ENCODE measurements at regions not wholly inside any gene's neighbourhood (a gene's known extent, or its start where the extent isn't known, plus 50 kb on each side); places are given as distances from the start of the nearest gene placed in this dataset.

DNA sequence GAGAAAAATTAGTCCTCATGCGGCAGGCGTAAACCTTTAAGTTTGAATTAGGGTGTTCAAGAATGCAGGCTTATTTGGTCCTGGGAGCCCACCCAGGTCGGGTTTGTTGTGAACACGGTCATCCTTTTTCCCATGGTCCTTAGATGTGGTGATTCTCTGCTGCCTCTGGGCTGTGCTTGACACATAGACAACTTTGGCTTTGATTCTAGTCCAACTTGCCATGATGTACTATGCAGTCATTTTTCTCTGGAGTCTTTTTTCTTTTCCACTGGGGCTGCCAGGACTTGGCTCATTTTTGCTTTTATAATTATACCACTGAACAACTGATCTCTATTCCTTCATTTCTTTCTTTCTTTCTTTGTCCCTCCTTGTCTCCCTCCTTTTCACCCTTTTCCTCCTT, 218.6 kb downstream of the SREK1 start:
- Histone ChIP-seq H3K9me3 (no peaks in the 10 kb centered on the region), H3K27me3 (no peaks in the 10 kb centered on the region)
- intact Hi-C loops (cut with DNase I; ENCODE audit: low total_unique reads): no loop called here

DNA sequence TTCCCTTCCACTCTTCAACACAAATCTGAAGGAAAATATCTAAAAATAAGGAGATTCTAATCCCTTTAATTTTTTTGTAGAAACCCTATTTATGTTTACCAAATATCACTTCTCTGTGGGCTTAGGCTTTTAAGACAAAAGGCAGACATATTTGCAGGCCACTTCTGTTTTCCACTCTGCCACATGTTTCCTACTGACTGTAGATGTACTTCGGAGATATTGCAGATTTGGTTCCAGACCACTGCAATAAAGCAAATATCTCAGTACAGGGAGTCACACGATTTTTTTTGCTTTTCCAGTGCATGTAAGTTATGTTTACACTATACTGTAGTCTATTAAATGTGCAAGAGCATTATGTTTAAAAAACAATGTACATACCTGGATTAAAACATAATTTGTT, 219.0 kb downstream of the SREK1 start:
- Histone ChIP-seq H3K9me3 (no peaks in the 10 kb centered on the region), H3K27me3 (no peaks in the 10 kb centered on the region), H3K4me1 (peaks cover 0 to 5% of the 10 kb centered on the region in 2 donors), H3K36me3 (no peaks in the 10 kb centered on the region), H3K4me3 (no peak overlapping the region), H3K27ac (no peak overlapping the region)
- intact Hi-C loops (cut with DNase I; ENCODE audit: low total_unique reads): no loop called here
- TF ChIP-seq, protein P1, sequence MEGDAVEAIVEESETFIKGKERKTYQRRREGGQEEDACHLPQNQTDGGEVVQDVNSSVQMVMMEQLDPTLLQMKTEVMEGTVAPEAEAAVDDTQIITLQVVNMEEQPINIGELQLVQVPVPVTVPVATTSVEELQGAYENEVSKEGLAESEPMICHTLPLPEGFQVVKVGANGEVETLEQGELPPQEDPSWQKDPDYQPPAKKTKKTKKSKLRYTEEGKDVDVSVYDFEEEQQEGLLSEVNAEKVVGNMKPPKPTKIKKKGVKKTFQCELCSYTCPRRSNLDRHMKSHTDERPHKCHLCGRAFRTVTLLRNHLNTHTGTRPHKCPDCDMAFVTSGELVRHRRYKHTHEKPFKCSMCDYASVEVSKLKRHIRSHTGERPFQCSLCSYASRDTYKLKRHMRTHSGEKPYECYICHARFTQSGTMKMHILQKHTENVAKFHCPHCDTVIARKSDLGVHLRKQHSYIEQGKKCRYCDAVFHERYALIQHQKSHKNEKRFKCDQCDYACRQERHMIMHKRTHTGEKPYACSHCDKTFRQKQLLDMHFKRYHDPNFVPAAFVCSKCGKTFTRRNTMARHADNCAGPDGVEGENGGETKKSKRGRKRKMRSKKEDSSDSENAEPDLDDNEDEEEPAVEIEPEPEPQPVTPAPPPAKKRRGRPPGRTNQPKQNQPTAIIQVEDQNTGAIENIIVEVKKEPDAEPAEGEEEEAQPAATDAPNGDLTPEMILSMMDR (IDR thresholded peaks at IDR 0.05): no peak
- no peak for TF ChIP-seq POLR2A (IDR thresholded peaks at IDR 0.05)
- no peak for DNase-seq

More for the DNA sequence above, 218.6 kb downstream of the SREK1 start:
- no peaks in the 10 kb centered on the region for H3K36me3 ChIP-seq
- H3K4me1 ChIP-seq: peaks cover 0 to 5% of the 10 kb centered on the region in 2 donors
- H3K4me3 ChIP-seq: no peak overlapping the region
- no peak overlapping the region for H3K27ac ChIP-seq
- DNase-seq: no peak
- TF ChIP-seq, protein P1 (IDR thresholded peaks at IDR 0.05): no peak
- TF ChIP-seq POLR2A (IDR thresholded peaks at IDR 0.05): no peak

DNA sequence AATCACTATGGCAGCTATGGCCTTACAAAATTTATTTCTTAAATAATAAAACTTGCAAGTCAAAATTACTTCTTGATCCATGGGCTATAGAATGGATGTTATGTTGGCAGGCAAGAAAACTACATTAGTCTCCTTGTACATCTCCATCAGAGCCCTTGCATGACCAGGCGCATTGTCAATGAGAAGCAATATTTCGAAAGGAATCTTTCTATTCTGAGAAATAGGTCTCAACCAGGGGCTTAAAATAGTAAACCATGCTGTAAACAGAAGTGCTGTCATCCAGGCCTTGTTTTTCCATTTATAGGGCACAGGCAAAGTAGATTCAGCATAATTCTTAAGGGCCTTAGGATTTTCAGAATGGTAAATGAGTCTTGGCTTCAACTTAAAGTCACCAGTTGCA, 220.1 kb downstream of the SREK1 start:
- intact Hi-C loops (cut with DNase I; ENCODE audit: low total_unique reads): no loop called here
- DNase-seq: no peak
- TF ChIP-seq, protein P1 (IDR thresholded peaks at IDR 0.05): no peak

DNA sequence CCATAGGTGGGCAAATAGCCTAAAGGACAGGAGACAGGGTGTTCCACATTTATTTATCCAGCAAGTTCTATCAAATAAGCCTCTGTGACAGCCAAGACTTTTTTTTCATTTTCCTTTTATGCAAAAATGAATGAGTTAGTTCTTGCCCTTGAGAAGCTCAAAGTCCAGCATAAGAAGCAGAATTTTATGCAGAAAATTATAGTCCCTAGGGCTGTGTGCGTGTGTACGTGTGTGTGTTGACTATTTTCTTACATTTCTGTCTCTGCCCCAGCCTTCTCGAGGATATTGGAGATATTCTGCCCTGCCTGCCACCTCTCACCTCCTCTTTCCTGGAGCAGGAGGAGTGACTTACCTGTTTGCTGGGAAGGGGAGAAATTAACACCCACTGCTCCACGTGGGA, 221.9 kb downstream of the SREK1 start:
- intact Hi-C loops (cut with DNase I; ENCODE audit: low total_unique reads): no loop called here
- TF ChIP-seq, protein P1 (IDR thresholded peaks at IDR 0.05): no peak
- no peak for TF ChIP-seq POLR2A (IDR thresholded peaks at IDR 0.05)
- H3K4me3 ChIP-seq: no peak overlapping the region

More for the DNA sequence above, 220.1 kb downstream of the SREK1 start:
- Histone ChIP-seq H3K27ac (no peak overlapping the region), H3K9me3 (no peaks in the 10 kb centered on the region), H3K36me3 (no peaks in the 10 kb centered on the region), H3K4me1 (peaks cover 0 to 5% of the 10 kb centered on the region in 2 donors), H3K27me3 (no peaks in the 10 kb centered on the region), H3K4me3 (no peak overlapping the region)

DNA sequence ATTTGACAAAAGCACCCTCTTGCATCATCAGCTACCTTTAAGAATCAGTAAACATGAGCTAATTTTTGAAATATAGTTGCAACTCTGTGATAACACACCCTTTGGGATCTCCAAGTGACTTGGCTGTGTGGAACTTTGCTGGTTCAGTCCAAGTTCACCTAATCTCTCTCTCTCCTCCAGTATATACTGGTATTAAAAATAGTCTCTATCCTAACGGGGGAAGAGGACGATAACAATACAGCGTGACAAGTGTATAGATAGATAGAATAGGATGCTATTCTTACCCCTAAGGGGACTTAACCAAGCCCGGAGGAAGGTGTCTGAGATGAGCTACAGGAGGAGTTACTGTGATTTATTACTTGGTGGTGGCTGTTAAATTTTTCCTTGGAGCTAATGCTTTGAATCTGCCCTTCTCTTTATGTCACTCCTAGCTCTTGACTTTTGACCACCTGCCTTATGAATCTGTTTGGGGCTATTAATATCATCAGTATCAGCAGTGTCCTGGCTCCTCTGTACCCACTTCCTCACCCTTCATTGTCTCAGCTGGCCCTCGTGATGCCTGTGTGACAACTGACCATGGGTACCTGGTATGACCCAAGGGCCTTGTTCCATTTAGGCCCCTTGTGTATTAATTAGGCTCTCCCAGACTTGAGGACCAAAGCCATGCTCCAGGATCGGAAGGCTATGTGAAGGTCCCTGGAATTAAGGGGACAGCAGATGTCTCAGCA, 223.9 kb downstream of the SREK1 start:
- DNase-seq: no peak
- Histone ChIP-seq H3K27ac (no peak overlapping the region), H3K4me1 (no peaks in the 10 kb centered on the region), H3K4me3 (no peak overlapping the region), H3K36me3 (no peaks in the 10 kb centered on the region), H3K27me3 (no peaks in the 10 kb centered on the region), H3K9me3 (no peaks in the 10 kb centered on the region)
- no peak for TF ChIP-seq POLR2A (IDR thresholded peaks at IDR 0.05)
- TF ChIP-seq, protein P1 (IDR thresholded peaks at IDR 0.05): no peak
- intact Hi-C loops (cut with DNase I; ENCODE audit: low total_unique reads): no loop called here

More for the DNA sequence above, 221.9 kb downstream of the SREK1 start:
- DNase-seq: no peak
- no peaks in the 10 kb centered on the region for H3K36me3 ChIP-seq
- no peak overlapping the region for H3K27ac ChIP-seq
- no peaks in the 10 kb centered on the region for H3K4me1 ChIP-seq
- H3K27me3 ChIP-seq: no peaks in the 10 kb centered on the region
- H3K9me3 ChIP-seq: no peaks in the 10 kb centered on the region

All from uterus (tissue), 3 donors.